ENCODE measurements at regions not wholly inside any gene's neighbourhood (a gene's known extent, or its start where the extent isn't known, plus 50 kb on each side); places are given as distances from the start of the nearest gene placed in this dataset.

DNA sequence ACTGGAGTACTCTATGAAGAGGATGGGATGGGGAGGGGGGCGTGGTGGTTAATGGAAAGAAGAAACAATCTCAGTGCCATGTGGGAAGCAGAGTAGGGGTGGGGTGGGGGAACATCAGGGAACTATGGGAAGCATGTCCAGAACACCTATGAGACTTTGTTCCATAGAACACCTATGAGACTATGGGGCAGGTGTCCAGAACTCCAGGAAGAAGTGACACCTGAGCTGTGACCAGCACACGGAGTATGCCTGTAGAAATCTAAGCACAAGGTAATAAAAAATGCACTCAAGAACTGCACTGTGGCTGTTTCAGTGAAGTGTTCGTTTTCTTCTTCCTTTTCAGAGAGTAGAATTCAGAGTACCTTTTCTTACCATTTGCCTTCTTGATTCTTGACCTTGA is 704.8 kb upstream of the TENM3 start:
- TF ChIP-seq, protein P1, sequence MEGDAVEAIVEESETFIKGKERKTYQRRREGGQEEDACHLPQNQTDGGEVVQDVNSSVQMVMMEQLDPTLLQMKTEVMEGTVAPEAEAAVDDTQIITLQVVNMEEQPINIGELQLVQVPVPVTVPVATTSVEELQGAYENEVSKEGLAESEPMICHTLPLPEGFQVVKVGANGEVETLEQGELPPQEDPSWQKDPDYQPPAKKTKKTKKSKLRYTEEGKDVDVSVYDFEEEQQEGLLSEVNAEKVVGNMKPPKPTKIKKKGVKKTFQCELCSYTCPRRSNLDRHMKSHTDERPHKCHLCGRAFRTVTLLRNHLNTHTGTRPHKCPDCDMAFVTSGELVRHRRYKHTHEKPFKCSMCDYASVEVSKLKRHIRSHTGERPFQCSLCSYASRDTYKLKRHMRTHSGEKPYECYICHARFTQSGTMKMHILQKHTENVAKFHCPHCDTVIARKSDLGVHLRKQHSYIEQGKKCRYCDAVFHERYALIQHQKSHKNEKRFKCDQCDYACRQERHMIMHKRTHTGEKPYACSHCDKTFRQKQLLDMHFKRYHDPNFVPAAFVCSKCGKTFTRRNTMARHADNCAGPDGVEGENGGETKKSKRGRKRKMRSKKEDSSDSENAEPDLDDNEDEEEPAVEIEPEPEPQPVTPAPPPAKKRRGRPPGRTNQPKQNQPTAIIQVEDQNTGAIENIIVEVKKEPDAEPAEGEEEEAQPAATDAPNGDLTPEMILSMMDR (IDR thresholded peaks at IDR 0.05; ENCODE audit: unreplicated experiment), result no peak
- no peak overlapping the region for H3K4me3 Mint-ChIP-seq (ENCODE audit: low read depth)
- H3K9me3 Mint-ChIP-seq (ENCODE audit: low read depth), result no peaks in the 10 kb centered on the region
- H3K36me3 Mint-ChIP-seq (ENCODE audit: insufficient read depth), result no peaks in the 10 kb centered on the region
- H3K27me3 Mint-ChIP-seq, result peaks cover 4% of the 10 kb centered on the region
- DNase-seq (ENCODE audit: low spot score, unreplicated experiment), result no peak
- no peak overlapping the region for H3K27ac Mint-ChIP-seq
- H3K4me1 Mint-ChIP-seq (ENCODE audit: low read depth), result no peaks in the 10 kb centered on the region

DNA sequence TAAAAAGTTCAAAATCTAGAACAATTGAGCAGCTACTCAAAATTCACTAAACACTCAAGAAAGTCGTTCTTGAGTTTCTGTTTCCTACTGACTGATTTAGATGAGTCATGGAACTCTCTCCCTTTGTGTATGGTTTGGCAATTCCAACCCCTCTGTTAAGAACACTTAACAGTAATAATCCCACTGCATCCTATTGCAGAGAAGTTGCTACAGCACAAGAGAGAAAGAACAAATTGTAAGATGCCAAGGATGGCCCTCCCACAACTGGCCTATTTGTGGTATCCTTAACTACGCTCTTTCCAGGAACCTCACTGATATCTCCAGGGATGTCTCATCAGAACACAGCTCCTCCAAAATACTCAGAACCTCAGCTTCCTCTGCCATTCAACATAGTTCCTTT is 701.8 kb upstream of the TENM3 start:
- Mint-ChIP-seq H3K4me3 (ENCODE audit: low read depth) (no peak overlapping the region), H3K36me3 (ENCODE audit: insufficient read depth) (no peaks in the 10 kb centered on the region), H3K9me3 (ENCODE audit: low read depth) (no peaks in the 10 kb centered on the region), H3K27me3 (no peaks in the 10 kb centered on the region), H3K27ac (no peak overlapping the region), H3K4me1 (ENCODE audit: low read depth) (no peaks in the 10 kb centered on the region)
- TF ChIP-seq, protein P1 (IDR thresholded peaks at IDR 0.05; ENCODE audit: unreplicated experiment), result no peak
- no peak for DNase-seq (ENCODE audit: low spot score, unreplicated experiment)

DNA sequence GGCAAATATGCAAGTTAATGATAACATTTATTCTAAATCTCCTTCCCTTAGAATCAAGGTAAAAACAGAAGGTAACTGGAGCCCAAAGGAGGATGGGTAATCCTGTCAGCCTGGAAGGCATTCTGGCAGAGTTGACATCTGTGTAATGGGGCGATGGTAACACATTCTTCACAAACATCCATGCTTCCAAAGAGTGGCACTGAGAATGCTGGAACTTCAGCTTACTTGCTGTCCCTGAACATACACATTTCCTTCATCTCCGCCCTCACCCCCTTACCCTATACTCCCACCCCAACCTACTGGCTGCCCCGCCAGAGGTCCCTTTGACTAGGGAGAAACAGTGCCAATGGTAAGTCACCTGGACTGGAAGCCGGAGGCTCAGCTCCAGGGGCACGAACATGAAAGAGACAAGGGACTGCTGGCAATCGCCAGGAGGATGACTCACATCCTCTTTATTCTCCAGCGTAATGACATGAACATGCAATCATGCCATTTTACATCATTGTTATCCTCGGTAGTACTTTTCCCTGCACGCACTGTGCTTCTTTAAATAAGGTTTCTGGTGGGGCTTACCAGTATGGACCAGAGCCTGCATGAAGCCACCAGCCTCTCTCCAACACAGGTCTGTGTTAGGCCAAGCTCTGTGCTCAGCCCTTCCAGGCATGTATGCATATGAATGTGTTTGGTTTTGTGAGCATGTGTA is 694.2 kb upstream of the TENM3 start:
- Mint-ChIP-seq H3K4me3 (ENCODE audit: low read depth) (no peak overlapping the region), H3K9me3 (ENCODE audit: low read depth) (peaks cover 3% of the 10 kb centered on the region), H3K27ac (no peak overlapping the region), H3K36me3 (ENCODE audit: insufficient read depth) (no peaks in the 10 kb centered on the region), H3K4me1 (ENCODE audit: low read depth) (no peaks in the 10 kb centered on the region), H3K27me3 (no peaks in the 10 kb centered on the region)
- no peak for DNase-seq (ENCODE audit: low spot score, unreplicated experiment)
- TF ChIP-seq, protein P1 (IDR thresholded peaks at IDR 0.05; ENCODE audit: unreplicated experiment), result no peak

DNA sequence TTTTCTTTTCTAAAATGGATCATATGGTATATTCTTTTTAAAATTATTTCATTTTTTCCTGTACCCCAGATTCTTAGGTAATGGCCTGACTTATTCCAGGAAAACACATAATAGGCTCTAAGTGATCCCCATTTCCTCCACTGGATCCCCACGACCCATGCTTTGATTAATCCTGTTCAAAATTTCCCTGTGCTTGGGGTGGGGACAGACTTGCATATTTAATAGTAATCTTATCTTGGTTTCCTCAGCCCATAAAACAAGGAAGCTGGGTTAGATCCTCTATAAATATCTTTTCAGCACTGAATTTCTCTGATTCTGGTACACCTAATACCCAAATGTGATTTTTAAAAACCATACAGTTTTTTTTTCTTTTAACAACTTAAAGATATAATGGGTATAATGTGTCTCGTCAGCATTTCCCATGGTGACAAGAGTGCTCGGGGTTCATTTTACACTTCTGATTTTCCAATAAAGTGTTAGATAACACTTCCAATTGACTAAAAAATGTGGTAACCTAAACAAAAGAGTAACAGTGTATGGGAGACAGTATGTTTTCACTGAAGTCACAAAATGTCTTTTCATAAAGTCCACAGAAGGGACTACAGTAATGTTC is 693.5 kb upstream of the TENM3 start:
- TF ChIP-seq, protein P1 (IDR thresholded peaks at IDR 0.05; ENCODE audit: unreplicated experiment), result no peak
- H3K4me3 Mint-ChIP-seq (ENCODE audit: low read depth), result no peak overlapping the region
- no peak for DNase-seq (ENCODE audit: low spot score, unreplicated experiment)
- no peaks in the 10 kb centered on the region for H3K36me3 Mint-ChIP-seq (ENCODE audit: insufficient read depth)
- no peak overlapping the region for H3K27ac Mint-ChIP-seq
- no peaks in the 10 kb centered on the region for H3K27me3 Mint-ChIP-seq
- H3K9me3 Mint-ChIP-seq (ENCODE audit: low read depth), result peaks cover 3% of the 10 kb centered on the region
- H3K4me1 Mint-ChIP-seq (ENCODE audit: low read depth), result no peaks in the 10 kb centered on the region

DNA sequence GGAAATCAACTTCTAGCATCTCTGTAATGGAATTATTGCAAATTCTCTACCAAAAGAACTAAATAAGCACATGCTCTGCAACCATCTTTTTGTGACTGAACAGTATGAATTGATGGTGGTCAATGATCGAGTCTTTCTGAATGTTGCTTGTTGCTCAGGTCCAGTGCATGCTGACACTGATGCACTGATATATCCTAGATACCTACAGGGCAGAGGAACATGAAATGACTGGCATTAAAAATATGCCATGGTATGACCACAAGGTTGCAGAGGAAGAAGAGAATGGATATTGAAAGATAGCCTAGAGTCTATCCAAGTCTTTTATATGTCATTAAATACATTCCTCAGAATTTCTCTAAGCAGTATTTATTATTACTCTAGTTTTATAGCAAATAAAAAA is 692.8 kb upstream of the TENM3 start:
- H3K4me1 Mint-ChIP-seq (ENCODE audit: low read depth), result no peaks in the 10 kb centered on the region
- DNase-seq (ENCODE audit: low spot score, unreplicated experiment), result no peak
- H3K4me3 Mint-ChIP-seq (ENCODE audit: low read depth), result no peak overlapping the region
- no peaks in the 10 kb centered on the region for H3K27me3 Mint-ChIP-seq
- H3K27ac Mint-ChIP-seq, result no peak overlapping the region
- no peaks in the 10 kb centered on the region for H3K36me3 Mint-ChIP-seq (ENCODE audit: insufficient read depth)
- TF ChIP-seq, protein P1 (IDR thresholded peaks at IDR 0.05; ENCODE audit: unreplicated experiment), result no peak
- H3K9me3 Mint-ChIP-seq (ENCODE audit: low read depth), result peaks cover 3% of the 10 kb centered on the region
